ENCODE measurements at regions not wholly inside any gene's neighbourhood (a gene's known extent, or its start where the extent isn't known, plus 50 kb on each side); places are given as distances from the start of the nearest gene placed in this dataset.

- Histone ChIP-seq H3K79me1 (ENCODE audit: insufficient read depth, low read depth, low read length, poor library complexity, severe bottlenecking) (no peaks in the 10 kb centered on the region), H2BK120ac (ENCODE audit: low read depth, low read length, poor library complexity, severe bottlenecking) (no peak overlapping the region), H2AK5ac (ENCODE audit: insufficient read length, low read length) (no peak overlapping the region), H3K4ac (ENCODE audit: low read depth, low read length) (no peak overlapping the region), H2AFZ (ENCODE audit: low read length) (no peak overlapping the region), H3K23me2 (ENCODE audit: insufficient read length, low read depth, low read length, poor library complexity, severe bottlenecking) (no peaks in the 10 kb centered on the region), H3K56ac (ENCODE audit: insufficient read length, low read depth, low read length) (no peak overlapping the region), H3K14ac (ENCODE audit: insufficient read depth, low read length) (no peak overlapping the region), H3K27me3 (ENCODE audit: insufficient read depth, low read length) (no peaks in the 10 kb centered on the region), H4K20me1 (ENCODE audit: control insufficient read depth, insufficient read depth, insufficient read length) (no peaks in the 10 kb centered on the region), H4K91ac (ENCODE audit: insufficient read length, low read depth, low read length) (no peak overlapping the region), H2BK15ac (ENCODE audit: low read depth, low read length) (no peak overlapping the region), H3K79me2 (ENCODE audit: insufficient read depth, low read length) (no peaks in the 10 kb centered on the region), H3K4me1 (ENCODE audit: insufficient read depth, low read length) (no peaks in the 10 kb centered on the region), H3K4me2 (ENCODE audit: insufficient read depth, insufficient read length, low read length) (no peak overlapping the region), H2BK12ac (ENCODE audit: insufficient read length, low read depth, low read length) (no peak overlapping the region), H3K9ac (ENCODE audit: extremely low read depth, insufficient read length, low read length) (no peak overlapping the region), H3K23ac (ENCODE audit: insufficient read length, low read depth, low read length) (no peak overlapping the region), H3K27ac (ENCODE audit: insufficient read length, low read depth, low read length) (no peak overlapping the region), H2BK5ac (ENCODE audit: insufficient read length, low read length) (no peak overlapping the region), H4K5ac (ENCODE audit: insufficient read length, low read depth, low read length) (no peak overlapping the region), H3T11ph (ENCODE audit: low read length) (no peak overlapping the region), H3K18ac (ENCODE audit: insufficient read length, low read depth, low read length) (no peak overlapping the region), H4K8ac (replicated peaks; ENCODE audit: insufficient read length, low read depth, low read length) (no peak overlapping the region), H2BK20ac (ENCODE audit: low read depth, low read length, poor library complexity, severe bottlenecking) (no peak overlapping the region), H3K9me3 (ENCODE audit: control insufficient read depth, low read depth, low read length) (no peaks in the 10 kb centered on the region)
- Mint-ChIP-seq H3K27me3 (ENCODE audit: low read depth) (no peaks in the 10 kb centered on the region), H3K4me1 (peaks cover 12 to 15% of the 10 kb centered on the region in 2 experiments), H3K36me3 (ENCODE audit: insufficient read depth in 1 of 3, low read depth in 3 of 3) (no peaks in the 10 kb centered on the region), H3K9me3 (no peaks in the 10 kb centered on the region; a peak in 1 of 5 replicates), H3K4me3 (no peak overlapping the region), H3K27ac (no peak overlapping the region)
- no peak for DNase-seq
- WGBS (ENCODE audit: extremely low coverage, insufficient read length, low lambda C conversion rate) = no CpG with 5 or more reads among the region's 1 CpG
- TF ChIP-seq, protein P1, sequence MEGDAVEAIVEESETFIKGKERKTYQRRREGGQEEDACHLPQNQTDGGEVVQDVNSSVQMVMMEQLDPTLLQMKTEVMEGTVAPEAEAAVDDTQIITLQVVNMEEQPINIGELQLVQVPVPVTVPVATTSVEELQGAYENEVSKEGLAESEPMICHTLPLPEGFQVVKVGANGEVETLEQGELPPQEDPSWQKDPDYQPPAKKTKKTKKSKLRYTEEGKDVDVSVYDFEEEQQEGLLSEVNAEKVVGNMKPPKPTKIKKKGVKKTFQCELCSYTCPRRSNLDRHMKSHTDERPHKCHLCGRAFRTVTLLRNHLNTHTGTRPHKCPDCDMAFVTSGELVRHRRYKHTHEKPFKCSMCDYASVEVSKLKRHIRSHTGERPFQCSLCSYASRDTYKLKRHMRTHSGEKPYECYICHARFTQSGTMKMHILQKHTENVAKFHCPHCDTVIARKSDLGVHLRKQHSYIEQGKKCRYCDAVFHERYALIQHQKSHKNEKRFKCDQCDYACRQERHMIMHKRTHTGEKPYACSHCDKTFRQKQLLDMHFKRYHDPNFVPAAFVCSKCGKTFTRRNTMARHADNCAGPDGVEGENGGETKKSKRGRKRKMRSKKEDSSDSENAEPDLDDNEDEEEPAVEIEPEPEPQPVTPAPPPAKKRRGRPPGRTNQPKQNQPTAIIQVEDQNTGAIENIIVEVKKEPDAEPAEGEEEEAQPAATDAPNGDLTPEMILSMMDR (conservative IDR thresholded peaks at IDR 0.05) = no peak
Observed at GRCh38 chr11:80816454-80816847, 1375.6 kb upstream of the TENM4 start.

All from H9 (cell line).